GM21576 (cell line): ENCODE measurements at regions not wholly inside any gene's neighbourhood (a gene's known extent, or its start where the extent isn't known, plus 50 kb on each side); places are given as distances from the start of the nearest gene placed in this dataset.
A peak's percentile ranks its signal among the peaks of the same experiment; 100 is the strongest.

ENCODE experiments used
- ATAC-seq: cut with Tn5 transposase; IDR thresholded peaks from one replicate; pipeline ENCODE4 v1.9.1; 2021; ENCODE audit warnings: mild to moderate bottlenecking, moderate library complexity; ENCODE audit not compliant: unreplicated experiment

- no peak for ATAC-seq
Measured at GRCh38 chr6:56771189-56771588, 128.5 kb upstream of the DST start.

- no peak for ATAC-seq
Measured at GRCh38 chr6:56770011-56770520, 127.4 kb upstream of the DST start.

- ATAC-seq, result no peak
Measured at GRCh38 chr6:56767892-56768531, 125.3 kb upstream of the DST start.

DNA sequence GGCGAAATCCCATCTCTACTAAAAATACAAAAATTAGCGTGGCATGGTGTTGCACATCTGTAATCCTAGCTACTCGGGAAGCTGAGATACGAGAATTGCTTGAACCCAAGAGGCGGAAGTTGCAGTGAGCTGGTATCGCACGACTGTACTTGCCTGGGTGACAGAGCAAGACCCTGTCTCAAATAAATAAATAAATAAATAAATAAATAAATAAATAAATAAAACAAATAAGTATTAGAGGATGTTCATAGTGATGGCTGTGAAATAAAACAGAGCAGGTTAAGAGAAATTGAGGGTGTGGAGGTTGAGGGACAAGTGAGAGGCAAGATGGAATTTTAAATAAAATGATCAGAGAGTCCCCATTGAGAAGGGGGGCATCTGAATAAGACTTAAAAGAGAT is 124.7 kb upstream of the DST start:
- no peak for ATAC-seq

- ATAC-seq, result peak; percentile 73
Measured at GRCh38 chr6:56766806-56767178, 124.1 kb upstream of the DST start.

DNA sequence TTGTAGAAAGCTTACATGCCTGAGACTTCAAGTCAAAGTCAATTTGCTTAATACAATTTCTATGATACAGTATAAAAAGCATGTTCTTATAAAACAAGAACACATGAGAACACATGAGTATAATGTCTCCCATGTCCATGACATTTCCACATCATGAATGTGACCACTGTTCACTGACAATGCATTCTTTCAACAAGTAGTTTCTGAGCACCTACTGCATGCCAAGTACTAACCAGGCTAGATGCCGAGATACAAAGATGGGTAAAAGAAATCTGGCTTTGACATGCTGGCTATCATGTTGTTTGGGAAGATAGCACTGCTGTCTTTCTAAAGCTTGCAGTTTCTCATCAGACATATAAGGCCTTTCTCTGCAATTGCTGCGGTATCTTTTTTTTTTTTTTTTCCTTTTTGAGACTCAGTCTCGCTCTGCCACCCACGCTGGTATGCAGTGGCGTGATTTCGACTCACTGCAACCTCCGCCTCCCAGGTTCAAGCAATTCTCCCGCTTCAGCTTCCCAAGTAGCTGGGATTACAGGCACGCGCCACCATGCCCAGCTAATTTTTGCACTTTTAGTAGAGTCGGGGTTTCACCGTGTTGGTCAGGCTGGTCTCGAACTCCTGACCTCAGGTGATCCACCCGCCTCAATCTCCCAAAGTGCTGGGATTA is 123.6 kb upstream of the DST start:
- ATAC-seq, result no peak

GRCh38 chr6:56765494-56765893 is 122.8 kb upstream of the DST start:
- no peak for ATAC-seq

DNA sequence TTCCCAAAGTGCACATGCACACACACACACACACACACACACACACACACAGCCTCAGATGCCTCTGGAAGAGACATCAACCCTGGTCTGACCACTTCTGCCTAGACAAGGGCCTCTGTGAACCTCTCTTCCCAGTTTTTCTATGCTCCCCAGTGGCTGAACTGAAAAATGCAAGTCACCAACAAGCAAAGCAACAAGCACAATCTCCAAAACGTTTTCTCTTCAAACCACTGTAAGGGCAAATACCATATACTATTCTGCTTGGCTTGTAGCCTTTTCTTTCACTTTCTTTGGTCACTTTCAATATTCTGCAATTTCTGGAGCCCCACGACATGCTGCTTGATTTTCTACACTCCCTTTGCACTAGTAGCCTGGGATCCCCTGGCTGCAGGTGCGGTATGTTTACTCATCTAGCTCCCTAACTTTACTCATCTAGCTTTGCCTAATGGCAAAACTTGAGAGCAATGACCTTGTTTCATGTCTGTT is 121.4 kb upstream of the DST start:
- peak; percentile 44 for ATAC-seq

DNA sequence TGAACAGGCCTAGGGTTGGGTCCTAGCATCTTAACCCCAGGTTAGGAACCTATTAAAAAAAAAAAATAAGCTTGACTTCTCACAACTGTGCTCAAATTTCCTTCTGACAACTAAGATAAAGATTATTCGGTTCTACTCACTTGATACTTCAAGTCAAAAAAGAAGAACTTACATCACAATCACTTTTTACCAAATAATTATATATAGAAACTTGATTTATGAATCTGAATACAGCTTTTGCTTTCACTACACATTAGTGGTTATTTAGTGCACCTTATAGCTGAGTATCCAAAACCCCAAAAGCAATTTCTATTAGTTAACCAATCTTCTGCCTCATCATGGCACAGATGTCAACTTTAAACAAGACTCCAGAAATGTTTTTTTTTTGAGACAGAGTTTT is 119.0 kb upstream of the DST start:
- no peak for ATAC-seq

GRCh38 chr6:56760842-56761241 is 118.2 kb upstream of the DST start:
- no peak for ATAC-seq

DNA sequence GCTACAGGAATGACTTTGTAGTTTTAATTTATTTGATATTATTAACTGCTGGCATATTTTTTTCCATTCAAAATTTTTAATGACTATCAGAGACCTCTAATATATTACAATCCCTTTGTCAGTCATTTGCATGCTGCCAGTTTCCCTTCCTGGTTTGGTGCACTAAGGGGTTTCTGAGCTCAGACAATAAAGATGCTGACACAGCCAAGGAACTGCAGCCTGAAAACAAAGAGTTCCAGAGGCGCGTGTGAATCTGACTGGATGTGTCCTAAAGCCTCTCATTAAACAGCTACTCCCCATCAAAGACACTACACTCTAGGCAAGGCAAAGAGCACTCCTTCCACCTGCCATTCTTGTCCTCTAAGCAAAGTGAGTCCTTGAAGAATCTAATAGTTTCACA is 116.8 kb upstream of the DST start:
- ATAC-seq, result peak; percentile 33

DNA sequence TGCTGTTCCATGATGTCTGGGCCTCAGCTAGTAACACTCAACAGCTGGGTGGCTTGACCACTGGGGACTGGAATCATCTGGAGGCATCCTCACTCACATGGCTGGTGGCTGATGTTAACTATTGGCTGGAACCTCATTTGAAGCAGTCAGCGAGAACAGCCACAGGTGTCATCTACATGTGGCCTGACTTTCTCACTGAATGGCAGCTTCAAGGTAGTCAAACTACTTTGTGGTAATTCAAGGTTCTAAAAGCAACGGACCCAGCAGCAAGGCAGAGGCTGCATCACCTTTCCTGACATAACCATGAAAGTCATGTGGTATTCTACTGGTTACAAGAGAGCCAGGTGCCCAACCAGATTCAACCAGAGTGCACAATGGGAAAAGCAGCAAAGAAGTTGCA is 115.9 kb upstream of the DST start:
- ATAC-seq, result no peak

- ATAC-seq, result no peak
Measured at GRCh38 chr6:56758120-56758519, 115.4 kb upstream of the DST start.

DNA sequence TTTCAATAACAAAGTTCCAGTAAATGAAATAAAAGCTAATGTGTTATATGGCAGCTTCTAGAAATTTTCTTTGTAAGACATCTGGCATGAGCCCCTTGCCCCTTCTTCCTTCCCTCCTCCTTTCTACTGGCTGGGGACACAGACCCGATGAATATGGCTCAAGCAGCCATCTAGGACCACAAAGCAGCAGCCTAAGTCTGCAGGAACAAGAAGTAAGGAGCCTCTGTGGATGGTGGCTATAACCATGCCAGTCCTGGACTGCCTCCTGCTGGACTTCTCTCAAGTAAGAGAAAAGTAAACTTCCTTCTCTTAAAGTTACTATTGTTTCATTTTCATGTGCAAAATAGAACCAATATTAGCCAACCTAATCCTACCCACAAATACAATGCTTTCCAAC is 114.9 kb upstream of the DST start:
- no peak for ATAC-seq

DNA sequence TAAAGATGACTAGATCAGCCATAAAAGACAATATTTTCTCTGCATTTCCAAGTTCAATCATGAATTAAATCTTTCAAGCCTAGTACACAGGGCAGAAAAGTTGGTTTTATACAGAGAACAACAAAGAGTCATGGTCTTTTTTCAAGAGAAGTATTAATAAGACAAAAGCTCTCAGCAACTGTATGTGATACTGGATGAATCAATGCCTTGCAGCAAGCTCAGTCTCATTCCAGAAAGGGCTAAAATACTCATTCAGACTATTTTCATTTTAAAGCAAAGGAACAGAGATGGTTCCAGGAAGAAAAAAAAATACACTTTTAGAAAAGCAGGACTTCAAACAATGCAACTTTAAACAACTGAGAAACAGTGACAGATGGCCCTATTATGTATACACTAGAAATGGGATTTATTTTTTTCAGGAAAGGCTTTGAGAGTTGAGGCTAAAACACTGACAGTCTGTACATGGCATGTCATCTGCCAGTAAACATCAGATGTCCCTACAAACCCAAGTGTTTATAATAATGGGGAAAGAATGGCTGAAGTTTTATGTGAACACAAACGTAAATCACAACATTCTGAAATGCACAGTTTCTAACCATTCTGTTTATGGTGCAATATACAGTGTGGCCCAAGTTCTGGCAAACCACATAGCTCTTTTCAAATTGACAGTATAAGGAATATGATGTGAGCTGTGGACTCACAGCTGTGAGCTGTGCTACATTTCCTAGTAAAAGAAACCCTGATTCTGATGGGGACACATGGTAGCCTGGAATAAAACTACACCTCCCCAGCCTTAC is 114.3 kb upstream of the DST start:
- no peak for ATAC-seq

- no peak for ATAC-seq
Measured at GRCh38 chr6:56756219-56756789, 113.6 kb upstream of the DST start.

DNA sequence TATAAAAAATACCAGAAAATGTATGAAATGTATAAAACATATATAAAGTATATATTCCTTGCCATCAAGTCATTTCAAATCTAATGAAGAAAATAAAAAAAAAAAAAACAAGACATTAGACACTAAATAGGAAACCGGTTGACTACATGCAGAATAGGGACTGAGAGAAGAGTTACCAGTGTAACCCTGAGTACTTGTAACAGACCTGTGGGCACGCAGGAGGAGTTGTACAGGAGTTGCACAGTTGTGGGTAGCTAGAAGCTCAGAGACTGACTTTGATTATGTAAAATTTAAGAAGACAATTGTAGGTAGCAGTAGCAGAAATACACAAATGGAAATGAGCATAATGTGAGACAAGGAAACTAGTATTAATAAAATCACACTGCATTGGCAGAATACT is 112.4 kb upstream of the DST start:
- no peak for ATAC-seq

DNA sequence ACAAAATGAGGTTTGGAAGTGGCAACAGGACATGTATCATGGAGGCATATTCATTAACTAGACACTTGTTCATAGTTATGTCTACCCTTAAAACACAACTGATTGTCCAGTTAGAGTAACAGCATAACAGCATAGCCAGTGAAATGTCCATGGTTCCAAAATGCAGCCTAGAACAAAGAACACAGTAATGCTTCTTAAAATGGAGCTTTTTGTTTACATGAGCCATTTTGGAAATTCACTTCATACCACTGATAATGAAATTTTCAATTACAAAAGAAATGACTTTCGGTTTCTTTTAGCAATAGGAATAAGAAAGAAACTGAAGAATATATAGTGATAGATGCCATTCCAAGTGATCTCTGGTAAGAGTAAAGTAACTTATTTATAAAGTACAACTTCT is 111.1 kb upstream of the DST start:
- no peak for ATAC-seq

GRCh38 chr6:56752534-56752933 is 109.8 kb upstream of the DST start:
- no peak for ATAC-seq

DNA sequence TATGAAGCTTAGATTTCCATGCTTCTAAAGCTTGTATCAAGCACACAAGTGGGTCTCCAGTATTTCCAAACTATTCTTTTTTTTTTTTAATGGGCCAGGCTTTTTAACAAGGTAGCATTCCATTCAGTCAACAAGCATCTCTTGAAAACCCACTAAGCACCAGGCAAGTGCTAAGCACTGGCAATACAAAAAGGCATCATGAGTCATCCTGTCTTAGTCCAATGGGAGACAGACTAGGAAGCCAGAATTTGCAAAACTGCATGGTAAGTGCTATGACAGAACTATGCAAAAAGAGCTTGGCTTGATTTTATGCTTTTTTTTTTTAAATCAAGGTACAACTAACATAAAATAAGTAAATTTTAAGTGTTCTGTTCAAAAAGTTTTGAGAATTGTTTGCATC is 109.3 kb upstream of the DST start:
- ATAC-seq, result no peak

DNA sequence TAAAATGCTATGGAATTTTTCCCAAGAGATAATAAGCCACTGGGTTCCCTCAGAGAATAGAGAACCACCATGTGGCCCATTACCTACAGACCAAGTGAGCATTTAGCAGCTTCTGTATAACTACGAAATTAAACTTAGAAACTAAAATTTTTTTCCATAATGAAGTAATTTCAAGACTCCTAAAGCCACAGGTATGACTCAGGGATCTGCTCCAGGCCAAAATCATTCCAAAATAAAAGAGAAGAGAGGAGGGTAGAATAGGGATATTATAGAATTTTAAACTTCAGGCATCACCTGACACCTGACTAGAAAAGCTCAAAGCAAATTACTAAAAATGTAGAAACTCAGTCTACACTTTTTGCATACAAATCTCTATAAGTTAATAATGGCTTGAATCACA is 108.9 kb upstream of the DST start:
- no peak for ATAC-seq

DNA sequence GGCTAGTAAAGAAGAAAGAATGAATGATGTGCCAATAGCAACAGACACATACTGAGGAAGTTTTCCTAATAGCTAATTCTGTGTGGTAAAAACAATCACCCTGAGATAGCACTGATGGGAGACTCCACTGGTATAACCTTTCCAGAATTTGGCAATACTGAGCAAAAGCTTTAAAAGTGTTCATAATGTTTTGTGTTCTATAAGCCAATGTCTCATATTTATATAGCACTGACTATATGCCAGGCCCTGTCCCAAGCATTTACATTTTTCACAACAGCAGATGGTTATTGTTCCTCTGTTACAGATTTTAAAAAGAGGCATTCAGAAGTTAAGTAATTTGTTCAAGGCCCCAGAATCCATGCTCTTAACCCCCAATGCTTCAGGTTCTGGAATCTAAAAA is 108.0 kb upstream of the DST start:
- ATAC-seq, result no peak
